Activated T-cell treated with anti-CD3 and anti-CD28 coated beads, Interleukin-2, amount 50 U/mL, for 72 hours (primary cell): ENCODE measurements at regions not wholly inside any gene's neighbourhood (a gene's known extent, or its start where the extent isn't known, plus 50 kb on each side); places are given as distances from the start of the nearest gene placed in this dataset.
"Not testable (repeated sequence)": the region's sequence is repeated elsewhere in the genome, so short reads cannot be mapped to it uniquely, and the experiment has no call there.

ENCODE experiments used
- ATAC-seq, 2 donors: fragments of 150-1000 bp; cut with Tn5 transposase; replicated peaks in 1 of 2; 2 replicates each; pipeline ENCODE4 v1.10.0; 2021; ENCODE audit warnings: moderate library complexity in 2 of 2, mild to moderate bottlenecking in 1 of 2
- DNase-seq, 2 donors: peaks; one replicate each; pipeline ENCODE4 v3.0.0; 2021 to 2022; ENCODE audit warnings: mixed read lengths in 1 of 2
- H3K27ac Mint-ChIP-seq: one replicate; pipeline ENCODE4 v1.8.0; 2022; ENCODE audit warnings: mild to moderate bottlenecking, moderate library complexity, mixed read lengths
- H3K27me3 Mint-ChIP-seq: one replicate; pipeline ENCODE4 v1.8.0; 2022; ENCODE audit warnings: low read depth, mixed read lengths
- H3K36me3 Mint-ChIP-seq, 2 donors: one replicate each; pipeline ENCODE4 v1.8.0; 2022; ENCODE audit warnings: mixed read lengths in 2 of 2, mild to moderate bottlenecking in 1 of 2; ENCODE audit not compliant: insufficient read depth in 2 of 2
- H3K4me1 Mint-ChIP-seq: one replicate; pipeline ENCODE4 v1.8.0; 2022; ENCODE audit warnings: low read depth, mixed read lengths
- H3K4me3 Mint-ChIP-seq, 2 donors: one replicate each; pipeline ENCODE4 v1.8.0; 2022; ENCODE audit warnings: mild to moderate bottlenecking in 2 of 2, mixed read lengths in 2 of 2, moderate library complexity in 2 of 2
- H3K9me3 Mint-ChIP-seq, 2 donors: one replicate each; pipeline ENCODE4 v1.8.0; 2022; ENCODE audit warnings: mixed read lengths in 2 of 2

DNA sequence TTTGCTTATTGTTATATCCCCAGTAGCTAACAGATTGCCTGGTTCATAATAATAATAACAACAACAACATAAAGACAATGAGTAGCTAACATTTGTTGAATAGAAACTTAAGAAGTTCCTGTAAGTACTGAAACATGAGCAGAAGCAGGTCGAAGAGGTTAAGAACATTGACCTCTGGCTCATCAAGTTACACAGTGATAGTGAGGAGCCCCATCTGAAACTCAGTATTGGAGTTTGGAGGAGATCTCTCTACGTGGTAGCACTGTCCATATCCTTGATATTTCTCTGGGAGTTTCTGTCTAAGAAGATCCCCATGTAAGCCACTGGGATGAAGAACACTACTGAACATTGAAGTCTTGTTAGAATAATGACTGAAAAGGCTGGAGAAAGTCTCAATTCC is 600.4 kb downstream of the RFPL4B start:
- no peak overlapping the region for H3K27ac Mint-ChIP-seq
- ATAC-seq, result no peak
- no peaks in the 10 kb centered on the region for H3K4me1 Mint-ChIP-seq
- H3K9me3 Mint-ChIP-seq, result peaks cover 2% of the 10 kb centered on the region in 2 donors
- peaks cover 0 to 1% of the 10 kb centered on the region in 2 donors for H3K36me3 Mint-ChIP-seq
- H3K27me3 Mint-ChIP-seq, result no peaks in the 10 kb centered on the region
- H3K4me3 Mint-ChIP-seq, result no peak overlapping the region
- no peak for DNase-seq

DNA sequence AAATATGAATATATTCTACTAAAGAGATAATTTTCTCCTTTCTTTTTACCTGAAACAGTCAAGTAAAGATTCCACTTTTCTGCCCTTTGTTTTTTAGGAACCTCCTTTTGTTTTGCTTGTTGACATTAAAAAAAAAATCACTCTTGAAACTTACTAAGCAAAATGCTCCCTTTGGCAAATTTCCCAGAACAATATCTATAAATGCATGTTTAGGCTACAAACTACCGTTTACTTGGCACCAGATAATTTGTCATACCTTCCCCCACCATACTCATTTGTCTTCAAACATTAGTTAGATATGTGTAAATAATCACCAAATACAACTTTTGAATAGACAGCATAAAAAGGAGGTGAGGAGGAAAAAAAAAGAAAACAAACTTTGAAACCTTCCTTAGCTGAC is 604.7 kb downstream of the RFPL4B start:
- Mint-ChIP-seq H3K4me1 (no peaks in the 10 kb centered on the region), H3K36me3 (peaks cover 0 to 1% of the 10 kb centered on the region in 2 donors), H3K27me3 (no peaks in the 10 kb centered on the region), H3K4me3 (no peak overlapping the region), H3K9me3 (peaks cover 0 to 2% of the 10 kb centered on the region in 2 donors), H3K27ac (no peak overlapping the region)
- no peak for DNase-seq
- ATAC-seq, result no peak

DNA sequence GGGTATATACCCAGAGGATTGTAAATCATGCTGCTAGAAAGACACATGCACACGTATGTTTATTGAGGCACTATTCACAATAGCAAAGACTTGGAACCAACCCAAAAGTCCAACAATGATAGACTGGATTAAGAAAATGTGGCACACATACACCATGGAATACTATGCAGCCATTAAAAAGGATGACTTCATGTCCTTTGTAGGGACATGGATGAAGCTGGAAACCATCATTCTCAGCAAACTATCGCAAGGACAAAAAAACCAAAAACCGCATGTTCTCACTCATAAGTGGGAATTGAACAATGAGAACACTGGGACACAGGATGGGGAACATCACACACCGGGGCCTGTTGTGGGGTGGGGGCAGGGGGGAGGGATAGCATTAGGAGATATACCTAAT is 608.6 kb downstream of the RFPL4B start:
- not testable (repeated sequence) for H3K27ac Mint-ChIP-seq, ATAC-seq, H3K27me3 Mint-ChIP-seq, H3K4me1 Mint-ChIP-seq, H3K4me3 Mint-ChIP-seq, H3K36me3 Mint-ChIP-seq, H3K9me3 Mint-ChIP-seq, DNase-seq

DNA sequence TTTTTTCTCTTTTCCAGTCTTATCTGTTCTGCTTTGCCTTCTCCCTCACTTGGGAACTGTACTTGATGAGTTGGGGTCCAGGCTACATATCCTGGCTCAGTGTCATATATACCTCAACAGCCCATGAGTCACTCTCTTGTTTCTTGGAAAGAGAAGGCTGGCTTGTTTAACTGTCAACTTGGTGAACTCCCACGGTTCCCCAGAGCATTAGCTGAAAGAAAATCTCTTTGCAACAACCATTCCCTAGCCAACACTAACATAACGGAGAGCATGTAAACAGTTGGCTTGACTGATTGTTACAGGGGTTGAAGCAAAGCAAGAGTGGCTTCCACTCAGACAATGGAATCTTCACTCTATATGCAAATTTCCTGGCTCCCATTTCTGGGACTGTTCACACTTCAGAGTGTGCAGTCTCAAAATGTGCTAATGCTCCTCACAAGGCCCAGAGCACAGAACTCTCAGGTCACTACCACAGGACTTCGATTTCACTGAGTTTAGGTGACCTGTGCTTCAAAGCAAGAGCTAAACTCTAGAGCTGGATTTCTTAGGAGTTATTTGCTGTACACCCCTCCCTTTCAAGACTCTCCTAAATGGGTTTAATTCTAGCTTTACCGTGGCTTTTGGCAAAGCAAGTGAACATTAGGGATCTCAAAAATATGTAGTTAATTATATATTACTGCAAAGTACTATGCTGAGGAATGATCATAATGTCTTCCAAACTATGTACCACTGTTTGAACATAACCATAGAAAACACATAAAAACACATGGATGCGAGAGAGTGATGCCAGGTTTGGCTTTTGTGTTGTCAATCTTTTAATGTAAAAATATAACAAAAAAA is 609.8 kb downstream of the RFPL4B start:
- no peak for ATAC-seq
- H3K27me3 Mint-ChIP-seq, result no peaks in the 10 kb centered on the region
- H3K36me3 Mint-ChIP-seq, result no peaks in the 10 kb centered on the region
- no peak for DNase-seq
- H3K4me1 Mint-ChIP-seq, result no peaks in the 10 kb centered on the region
- H3K27ac Mint-ChIP-seq, result no peak overlapping the region
- H3K9me3 Mint-ChIP-seq, result peaks cover 3 to 7% of the 10 kb centered on the region in 2 donors
- H3K4me3 Mint-ChIP-seq, result no peak overlapping the region

DNA sequence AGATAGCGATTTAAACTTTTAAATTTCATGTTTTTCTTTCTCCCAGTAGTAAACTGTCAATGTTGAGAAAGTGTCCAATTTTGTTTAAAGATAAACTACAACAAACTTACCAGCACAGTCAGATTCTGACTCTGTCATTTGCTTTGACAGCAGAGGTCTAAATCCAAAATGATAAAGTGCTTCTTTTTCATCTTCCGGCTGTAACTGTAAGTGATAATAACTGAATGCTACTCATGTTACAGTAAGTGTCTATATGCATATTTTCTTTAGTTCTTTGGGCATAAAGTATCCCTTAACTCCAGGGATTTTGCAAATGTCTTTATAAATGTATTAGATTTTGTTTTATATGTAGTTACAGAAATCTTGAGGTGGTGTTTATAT is 610.4 kb downstream of the RFPL4B start:
- DNase-seq (no peak), ATAC-seq (no peak)
- Mint-ChIP-seq H3K4me1 (no peaks in the 10 kb centered on the region), H3K9me3 (peaks cover 3 to 7% of the 10 kb centered on the region in 2 donors), H3K4me3 (no peak overlapping the region), H3K27ac (no peak overlapping the region), H3K27me3 (no peaks in the 10 kb centered on the region), H3K36me3 (no peaks in the 10 kb centered on the region)

DNA sequence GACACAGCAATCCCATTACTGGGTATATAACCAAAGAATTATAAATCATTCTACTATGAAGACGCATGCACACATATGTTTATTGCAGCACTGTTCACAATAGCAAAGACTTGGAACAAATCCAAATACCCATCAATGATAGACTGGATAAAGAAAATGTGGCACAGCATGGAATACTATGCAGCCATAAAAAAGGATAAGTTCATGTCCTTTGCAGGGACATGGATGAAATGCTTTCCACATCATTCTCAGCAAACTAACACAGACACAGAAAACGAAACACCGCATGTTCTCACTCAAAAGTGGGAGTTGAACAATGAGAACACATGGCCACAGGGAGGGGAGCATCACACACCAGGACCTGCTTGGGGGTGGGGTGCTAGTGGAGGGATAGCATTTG is 613.0 kb downstream of the RFPL4B start:
- not testable (repeated sequence) for H3K9me3 Mint-ChIP-seq, DNase-seq, H3K27ac Mint-ChIP-seq, H3K27me3 Mint-ChIP-seq, H3K4me1 Mint-ChIP-seq, ATAC-seq, H3K36me3 Mint-ChIP-seq, H3K4me3 Mint-ChIP-seq

DNA sequence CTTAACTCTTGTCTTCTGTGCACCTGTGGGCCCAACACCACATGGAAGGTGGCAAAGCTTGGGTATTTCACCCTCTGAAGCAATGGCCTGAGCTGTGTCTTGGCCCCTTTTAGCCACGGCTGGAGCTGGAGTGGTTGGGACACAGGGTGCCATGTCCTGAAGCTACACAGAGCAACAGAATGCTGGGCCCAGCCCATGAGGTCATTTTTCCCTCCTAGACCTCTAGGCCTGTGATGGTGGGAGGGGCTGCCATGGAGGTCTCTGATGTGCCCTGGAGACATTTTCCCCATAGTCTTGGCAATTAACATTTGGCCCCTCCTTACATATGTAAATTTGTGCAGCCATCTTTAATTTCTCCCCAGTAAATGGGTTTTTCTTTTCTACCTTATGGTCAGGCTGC is 620.8 kb downstream of the RFPL4B start:
- no peaks in the 10 kb centered on the region for H3K27me3 Mint-ChIP-seq
- no peak overlapping the region for H3K4me3 Mint-ChIP-seq
- no peaks in the 10 kb centered on the region for H3K4me1 Mint-ChIP-seq
- ATAC-seq, result no peak
- no peaks in the 10 kb centered on the region for H3K36me3 Mint-ChIP-seq
- DNase-seq, result no peak
- peaks cover 0 to 9% of the 10 kb centered on the region in 2 donors for H3K9me3 Mint-ChIP-seq
- no peak overlapping the region for H3K27ac Mint-ChIP-seq

DNA sequence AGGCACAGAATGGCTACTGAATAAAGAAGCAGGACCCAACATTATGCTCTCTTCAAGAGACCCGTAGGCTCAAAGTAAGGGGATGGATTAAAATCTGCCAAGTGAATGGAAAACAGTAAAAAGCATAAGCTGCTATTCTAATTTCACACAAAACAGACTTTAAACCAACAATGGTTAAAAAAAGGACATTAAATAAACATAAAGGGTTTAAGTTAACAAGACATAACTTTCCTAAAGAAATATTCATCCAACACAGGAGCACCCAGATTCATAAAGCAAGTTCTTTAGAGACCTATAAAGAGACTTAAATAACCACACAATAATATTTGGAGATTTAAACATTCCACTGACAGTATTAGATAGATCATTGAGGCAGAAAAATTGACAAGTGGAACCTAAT is 624.5 kb downstream of the RFPL4B start:
- Mint-ChIP-seq H3K36me3 (no peaks in the 10 kb centered on the region), H3K9me3 (peaks cover 7 to 13% of the 10 kb centered on the region in 2 donors), H3K27ac (no peak overlapping the region), H3K4me1 (no peaks in the 10 kb centered on the region), H3K27me3 (no peaks in the 10 kb centered on the region), H3K4me3 (no peak overlapping the region)
- ATAC-seq, result no peak
- DNase-seq, result no peak

DNA sequence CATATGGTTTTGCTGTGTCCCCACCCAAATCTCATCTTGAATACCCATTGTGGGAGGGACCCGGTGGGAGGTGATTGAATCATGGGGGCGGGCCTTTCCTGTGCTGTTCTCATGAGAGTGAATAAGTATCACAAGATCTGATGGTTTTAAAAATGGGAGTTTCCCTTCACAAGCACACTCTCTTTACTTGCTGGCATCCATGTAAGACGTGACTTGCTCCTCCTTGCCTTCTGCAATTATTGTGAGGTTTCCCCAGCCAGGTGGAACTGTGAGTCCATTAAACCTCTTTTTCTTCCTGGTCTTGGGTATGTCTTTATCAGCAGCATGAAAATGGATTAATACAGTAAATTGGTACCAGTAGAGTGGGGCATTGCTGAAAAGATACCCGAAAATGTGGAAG is 627.8 kb downstream of the RFPL4B start:
- not testable (repeated sequence) for H3K4me1 Mint-ChIP-seq, H3K36me3 Mint-ChIP-seq, H3K27ac Mint-ChIP-seq, H3K4me3 Mint-ChIP-seq, DNase-seq, H3K27me3 Mint-ChIP-seq, ATAC-seq
- H3K9me3 Mint-ChIP-seq, result peaks cover 5 to 11% of the 10 kb centered on the region in 2 donors

DNA sequence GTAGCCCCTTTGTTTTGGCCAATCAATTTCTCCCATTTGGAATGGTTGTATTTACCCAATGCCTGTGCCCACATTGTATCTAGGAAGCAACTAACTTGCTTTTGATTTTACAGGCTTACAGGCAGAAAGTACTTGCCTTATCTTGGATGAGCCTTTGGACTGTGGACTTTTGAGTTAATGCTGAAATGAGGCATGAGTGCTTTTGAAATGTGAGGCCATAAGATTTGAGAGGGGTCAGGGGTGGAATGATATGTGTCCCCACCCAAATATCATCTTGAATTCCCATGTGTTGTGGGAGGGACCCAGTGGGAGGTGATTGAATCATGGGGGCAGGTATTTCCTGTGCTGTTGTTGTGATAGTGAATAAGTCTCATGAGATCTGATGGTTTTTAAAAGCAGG is 629.4 kb downstream of the RFPL4B start:
- H3K9me3 Mint-ChIP-seq, result peaks cover 5 to 11% of the 10 kb centered on the region in 2 donors
- H3K36me3 Mint-ChIP-seq, H3K27me3 Mint-ChIP-seq, DNase-seq, H3K27ac Mint-ChIP-seq, H3K4me1 Mint-ChIP-seq, ATAC-seq, H3K4me3 Mint-ChIP-seq: not testable (repeated sequence)

DNA sequence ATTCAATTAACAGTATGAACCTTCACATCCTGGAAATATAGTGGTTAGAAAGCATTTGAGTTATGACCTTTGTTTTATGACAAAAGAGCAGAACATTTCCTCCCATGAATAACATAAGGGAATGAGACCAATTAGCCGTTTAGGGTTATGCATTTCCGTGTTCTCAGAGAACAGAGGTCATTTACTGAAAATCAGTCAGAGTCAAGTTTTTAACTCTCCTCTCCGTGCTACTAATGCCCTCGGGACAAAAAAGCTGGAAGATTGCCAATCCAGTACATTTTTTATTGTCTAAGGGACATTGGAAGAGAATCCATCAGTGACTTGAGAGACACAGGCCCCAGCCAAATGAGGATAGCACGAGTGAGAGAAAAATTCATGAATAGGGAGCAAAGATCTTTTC is 632.7 kb downstream of the RFPL4B start:
- DNase-seq (no peak), ATAC-seq (no peak)
- Mint-ChIP-seq H3K36me3 (no peaks in the 10 kb centered on the region), H3K27ac (no peak overlapping the region), H3K4me3 (no peak overlapping the region), H3K27me3 (no peaks in the 10 kb centered on the region), H3K9me3 (peaks cover 7 to 11% of the 10 kb centered on the region in 2 donors), H3K4me1 (no peaks in the 10 kb centered on the region)

DNA sequence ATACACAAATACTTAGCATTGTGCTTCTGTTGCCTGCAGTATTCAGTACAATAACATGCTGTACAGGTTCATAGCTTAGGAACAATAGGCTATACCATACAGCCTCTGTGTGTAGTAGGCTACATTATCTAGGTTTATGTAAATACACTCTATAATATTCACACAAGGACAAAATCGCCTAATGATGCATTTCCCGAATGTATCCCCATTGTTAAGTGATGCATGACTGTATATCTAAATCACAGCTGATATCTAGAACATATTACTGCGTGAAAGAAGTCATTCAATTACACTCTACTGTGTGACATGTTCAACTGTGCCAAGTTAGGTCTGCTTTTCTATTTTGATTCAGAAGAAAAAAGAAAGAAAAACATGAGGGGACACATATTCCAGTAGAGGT is 633.5 kb downstream of the RFPL4B start:
- DNase-seq (no peak), ATAC-seq (no peak)
- Mint-ChIP-seq H3K27me3 (no peaks in the 10 kb centered on the region), H3K36me3 (no peaks in the 10 kb centered on the region), H3K4me3 (no peak overlapping the region), H3K4me1 (no peaks in the 10 kb centered on the region), H3K9me3 (peaks cover 3 to 4% of the 10 kb centered on the region in 2 donors), H3K27ac (no peak overlapping the region)

DNA sequence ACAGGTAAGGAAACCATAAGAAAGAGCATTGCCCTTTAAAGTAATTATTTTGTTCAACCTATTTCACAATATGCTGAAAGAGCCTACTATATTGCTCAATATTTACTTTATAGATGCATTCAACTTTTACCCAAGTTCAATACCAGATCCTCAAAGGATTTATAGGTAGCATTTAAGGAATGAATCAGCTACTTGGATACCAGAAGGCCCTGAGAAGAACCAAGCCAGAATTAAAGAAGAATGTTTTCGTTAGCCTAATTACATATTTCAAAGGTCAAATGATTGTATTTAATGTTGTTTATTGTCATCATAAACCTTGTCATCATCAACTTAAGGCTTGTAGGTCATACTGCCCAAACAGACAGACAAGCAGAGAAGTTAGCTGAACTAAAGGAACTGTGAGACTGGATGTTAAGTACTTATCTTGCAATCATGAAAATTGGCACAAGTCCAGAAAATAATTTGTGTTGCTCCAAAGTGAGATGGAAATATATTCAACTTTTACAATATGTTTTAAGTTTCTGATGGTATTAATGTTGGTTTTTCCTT is 636.7 kb downstream of the RFPL4B start:
- DNase-seq (no peak), ATAC-seq (no peak)
- Mint-ChIP-seq H3K27ac (no peak overlapping the region), H3K4me3 (no peak overlapping the region), H3K9me3 (peaks cover 2 to 3% of the 10 kb centered on the region in 2 donors), H3K4me1 (no peaks in the 10 kb centered on the region), H3K27me3 (no peaks in the 10 kb centered on the region), H3K36me3 (no peaks in the 10 kb centered on the region)

DNA sequence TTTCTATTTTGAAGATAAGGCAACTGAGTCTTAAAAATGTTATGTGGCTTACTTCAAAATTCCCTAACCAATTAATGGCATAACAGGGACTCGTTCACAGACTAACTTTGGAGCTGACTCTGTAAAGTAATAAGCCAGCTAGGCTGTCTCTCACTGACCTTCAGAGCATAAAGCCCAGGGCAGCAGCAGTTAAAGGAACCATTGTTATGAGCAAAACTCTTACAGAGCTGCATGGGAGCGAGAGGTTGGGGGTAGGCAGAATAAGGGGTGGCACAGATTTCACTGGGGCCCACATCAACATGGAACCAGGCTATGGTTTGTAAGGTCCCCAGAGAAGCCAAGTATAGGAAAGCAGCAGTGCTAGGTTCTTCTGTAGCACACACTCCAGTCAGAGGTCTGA is 637.8 kb downstream of the RFPL4B start:
- Mint-ChIP-seq H3K27ac (no peak overlapping the region), H3K4me3 (no peak overlapping the region), H3K9me3 (peaks cover 2 to 3% of the 10 kb centered on the region in 2 donors), H3K36me3 (no peaks in the 10 kb centered on the region), H3K4me1 (no peaks in the 10 kb centered on the region), H3K27me3 (no peaks in the 10 kb centered on the region)
- DNase-seq (no peak), ATAC-seq (no peak)
